ENCODE measurements at regions not wholly inside any gene's neighbourhood (a gene's known extent, or its start where the extent isn't known, plus 50 kb on each side); places are given as distances from the start of the nearest gene placed in this dataset.

DNA sequence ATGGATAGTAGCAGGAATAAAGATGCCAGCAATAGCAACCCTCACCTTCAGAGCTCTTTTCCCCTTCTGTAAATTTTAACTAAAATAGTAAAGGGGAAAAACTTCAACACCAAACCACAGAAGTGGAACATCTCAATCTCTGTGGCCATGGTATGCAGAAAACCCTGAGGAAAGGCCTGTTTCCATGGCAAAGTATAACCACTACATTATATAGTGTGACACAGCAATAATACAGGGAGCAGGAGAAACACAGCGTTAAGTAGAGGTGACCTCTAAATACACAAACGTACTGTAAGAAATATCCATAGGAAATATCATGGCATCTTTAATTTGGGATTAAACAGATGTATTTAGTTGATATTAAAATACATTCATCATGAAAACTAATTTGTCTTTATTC lies 106.4 kb downstream of the SLC24A2 start:
- H3K4me3 ChIP-seq (ENCODE audit: low read depth, low read length), result no peak overlapping the region
- no peak for DNase-seq (ENCODE audit: low read depth)
- TF ChIP-seq, protein P1, sequence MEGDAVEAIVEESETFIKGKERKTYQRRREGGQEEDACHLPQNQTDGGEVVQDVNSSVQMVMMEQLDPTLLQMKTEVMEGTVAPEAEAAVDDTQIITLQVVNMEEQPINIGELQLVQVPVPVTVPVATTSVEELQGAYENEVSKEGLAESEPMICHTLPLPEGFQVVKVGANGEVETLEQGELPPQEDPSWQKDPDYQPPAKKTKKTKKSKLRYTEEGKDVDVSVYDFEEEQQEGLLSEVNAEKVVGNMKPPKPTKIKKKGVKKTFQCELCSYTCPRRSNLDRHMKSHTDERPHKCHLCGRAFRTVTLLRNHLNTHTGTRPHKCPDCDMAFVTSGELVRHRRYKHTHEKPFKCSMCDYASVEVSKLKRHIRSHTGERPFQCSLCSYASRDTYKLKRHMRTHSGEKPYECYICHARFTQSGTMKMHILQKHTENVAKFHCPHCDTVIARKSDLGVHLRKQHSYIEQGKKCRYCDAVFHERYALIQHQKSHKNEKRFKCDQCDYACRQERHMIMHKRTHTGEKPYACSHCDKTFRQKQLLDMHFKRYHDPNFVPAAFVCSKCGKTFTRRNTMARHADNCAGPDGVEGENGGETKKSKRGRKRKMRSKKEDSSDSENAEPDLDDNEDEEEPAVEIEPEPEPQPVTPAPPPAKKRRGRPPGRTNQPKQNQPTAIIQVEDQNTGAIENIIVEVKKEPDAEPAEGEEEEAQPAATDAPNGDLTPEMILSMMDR (IDR thresholded peaks at IDR 0.05; ENCODE audit: insufficient read depth, low read depth, low read length), result no peak

DNA sequence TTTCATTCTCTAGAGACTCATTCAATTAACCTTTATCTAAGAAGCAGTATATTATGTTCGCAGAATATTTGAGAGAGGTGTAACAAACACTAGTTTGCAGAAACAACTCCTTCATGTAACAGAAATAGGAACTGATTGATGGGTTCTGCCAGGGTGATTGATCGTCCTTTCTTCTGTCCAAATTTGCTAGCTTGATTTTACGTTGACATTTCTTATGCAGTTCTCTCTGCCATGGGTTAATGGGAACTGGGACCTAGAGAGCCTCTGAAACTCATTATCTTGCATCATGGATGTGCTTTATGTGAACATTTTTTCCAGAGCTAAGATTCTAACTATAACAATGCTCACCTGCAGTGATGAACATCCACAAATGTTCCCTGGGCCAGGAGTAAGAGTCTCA lies 107.0 kb downstream of the SLC24A2 start:
- H3K4me3 ChIP-seq (ENCODE audit: low read depth, low read length), result no peak overlapping the region
- DNase-seq (ENCODE audit: low read depth), result no peak
- TF ChIP-seq, protein P1 (IDR thresholded peaks at IDR 0.05; ENCODE audit: insufficient read depth, low read depth, low read length), result no peak

DNA sequence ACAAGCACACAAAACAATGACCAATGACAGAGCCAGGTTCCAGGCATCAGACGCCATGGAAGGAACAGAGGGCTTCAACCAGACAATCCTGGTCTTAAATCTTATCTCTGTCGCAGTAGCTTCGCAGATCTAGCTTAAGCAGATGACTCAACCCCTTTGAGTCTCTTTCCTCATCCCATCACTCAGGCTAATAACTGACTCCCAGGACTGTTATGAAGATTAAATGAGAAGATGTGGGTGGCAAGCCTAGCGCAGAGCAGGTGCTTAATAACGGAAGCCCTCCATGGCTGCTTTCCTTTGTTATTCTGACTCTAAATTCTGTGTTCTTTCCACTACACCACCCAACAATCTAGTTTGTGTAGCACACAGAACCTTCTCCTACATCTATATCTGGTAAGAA lies 110.9 kb downstream of the SLC24A2 start:
- TF ChIP-seq, protein P1 (IDR thresholded peaks at IDR 0.05; ENCODE audit: insufficient read depth, low read depth, low read length), result no peak
- no peak for DNase-seq (ENCODE audit: low read depth)

DNA sequence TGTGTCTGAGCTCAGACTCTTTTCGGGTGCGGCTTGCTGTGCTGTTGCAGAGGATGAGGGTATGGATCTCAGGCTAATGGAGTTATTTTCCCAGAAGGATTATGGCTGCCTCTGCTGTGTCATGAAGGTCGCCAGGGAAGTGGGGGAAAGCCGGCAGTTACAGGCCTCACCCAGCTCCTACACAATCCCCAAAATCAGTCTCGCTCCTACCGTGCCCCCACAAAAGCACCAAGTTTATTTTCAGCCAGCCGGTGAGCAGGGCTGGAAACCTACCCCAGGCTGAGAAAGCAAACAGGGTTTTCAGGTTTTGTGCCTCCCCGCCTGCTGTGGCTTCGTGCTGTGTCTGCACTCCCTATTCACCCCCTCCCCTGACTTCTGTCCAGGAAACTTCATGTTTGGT lies 113.3 kb downstream of the SLC24A2 start:
- DNase-seq (ENCODE audit: low read depth), result no peak
- H3K4me3 ChIP-seq (ENCODE audit: low read depth, low read length), result no peak overlapping the region
- TF ChIP-seq, protein P1 (IDR thresholded peaks at IDR 0.05; ENCODE audit: insufficient read depth, low read depth, low read length), result no peak

More for the DNA sequence above, 110.9 kb downstream of the SLC24A2 start:
- no peak overlapping the region for H3K4me3 ChIP-seq (ENCODE audit: low read depth, low read length)

DNA sequence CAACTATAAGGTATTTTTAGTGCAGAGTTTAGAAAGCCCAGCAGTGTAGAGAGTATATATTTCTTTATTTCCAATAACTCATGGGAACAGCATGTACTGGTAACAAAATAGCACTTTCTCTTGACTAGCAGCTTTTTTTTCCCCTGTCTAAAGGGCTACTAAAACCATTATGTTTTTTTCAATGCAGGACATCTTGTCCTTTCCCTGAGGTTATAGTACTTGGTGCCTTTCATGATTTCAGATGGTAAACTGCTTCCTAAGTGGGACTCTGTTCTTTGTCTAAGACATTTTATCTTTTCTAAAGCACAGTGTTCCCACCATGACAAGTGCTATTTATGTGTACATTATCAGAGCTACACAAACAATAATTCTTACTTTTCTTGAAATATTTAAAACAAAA lies 122.3 kb downstream of the SLC24A2 start:
- DNase-seq (ENCODE audit: low read depth), result no peak
- no peak overlapping the region for H3K4me3 ChIP-seq (ENCODE audit: low read depth, low read length)

DNA sequence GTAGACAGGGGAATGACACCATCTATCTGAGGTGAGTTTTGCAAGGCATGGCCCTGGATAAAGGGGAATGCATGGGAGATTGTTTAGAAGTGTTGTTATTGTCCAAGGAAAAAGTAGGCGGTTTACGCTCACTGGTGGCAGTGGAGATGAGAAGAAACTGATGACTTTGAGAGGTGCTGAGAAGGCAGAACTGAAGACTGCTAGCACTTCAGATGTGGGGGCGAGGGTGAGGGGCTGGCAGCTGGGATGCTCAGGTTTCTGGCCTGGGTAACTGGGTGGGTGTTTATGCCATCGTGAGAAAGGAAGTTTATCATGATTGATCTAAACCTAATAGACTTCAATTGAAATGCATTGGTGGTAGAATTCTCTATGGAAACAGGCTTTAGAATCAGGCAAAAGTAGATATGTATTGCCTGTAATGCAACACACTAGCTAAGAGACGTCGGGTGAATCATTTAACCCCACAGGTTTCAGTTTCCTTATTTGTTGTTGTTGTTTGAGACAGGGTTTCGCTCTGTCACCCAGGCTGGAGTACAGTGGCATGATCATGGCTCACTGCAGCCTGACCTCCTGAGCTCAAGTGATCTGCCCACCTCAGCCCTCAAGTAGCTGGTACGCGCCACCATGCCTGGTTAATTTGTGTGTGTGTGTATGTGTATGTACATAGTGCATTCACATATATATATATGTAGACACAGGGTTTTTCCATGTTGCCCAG lies 123.5 kb downstream of the SLC24A2 start:
- no peak overlapping the region for H3K4me3 ChIP-seq (ENCODE audit: low read depth, low read length)
- no peak for DNase-seq (ENCODE audit: low read depth)
- TF ChIP-seq, protein P1 (IDR thresholded peaks at IDR 0.05; ENCODE audit: insufficient read depth, low read depth, low read length), result no peak

More for the DNA sequence above, 122.3 kb downstream of the SLC24A2 start:
- TF ChIP-seq, protein P1 (IDR thresholded peaks at IDR 0.05; ENCODE audit: insufficient read depth, low read depth, low read length), result no peak

DNA sequence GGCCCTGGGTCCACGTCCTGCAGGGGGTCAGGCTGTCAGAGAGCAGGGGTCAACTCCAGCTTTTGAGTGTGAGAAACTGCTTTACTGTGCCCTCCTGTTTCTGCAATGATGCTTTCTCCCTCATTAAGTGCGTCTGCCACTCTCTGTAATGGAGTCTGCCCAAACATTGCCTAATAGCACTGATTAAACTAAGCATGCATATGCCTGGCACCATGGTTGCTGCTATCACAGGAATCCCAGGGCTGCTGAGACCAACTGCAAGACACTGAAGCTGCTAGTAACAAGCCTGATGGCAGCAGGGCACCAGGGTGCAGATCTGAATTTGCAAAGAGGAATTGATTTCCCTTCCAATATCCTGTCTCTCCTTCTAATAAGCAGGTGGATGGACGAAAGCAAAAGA lies 125.3 kb downstream of the SLC24A2 start:
- DNase-seq (ENCODE audit: low read depth), result no peak
- TF ChIP-seq, protein P1 (IDR thresholded peaks at IDR 0.05; ENCODE audit: insufficient read depth, low read depth, low read length), result no peak

More for the DNA sequence above, 125.3 kb downstream of the SLC24A2 start:
- H3K4me3 ChIP-seq (ENCODE audit: low read depth, low read length), result no peak overlapping the region

Measured in fibroblast of villous mesenchyme (primary cell).